NB4 (cell line): ENCODE measurements at regions not wholly inside any gene's neighbourhood (a gene's known extent, or its start where the extent isn't known, plus 50 kb on each side); places are given as distances from the start of the nearest gene placed in this dataset.

Source experiments
- MYC ChIP-seq: IDR thresholded peaks from 2 replicates; pipeline ENCODE4 v1.6.1; 2011; ENCODE audit warnings: low read depth, low read length
- TF ChIP-seq, protein P1 (sequence below): IDR thresholded peaks from one replicate; pipeline ENCODE4 v1.5.1; 2012; ENCODE audit warnings: low read depth, low read length

DNA sequence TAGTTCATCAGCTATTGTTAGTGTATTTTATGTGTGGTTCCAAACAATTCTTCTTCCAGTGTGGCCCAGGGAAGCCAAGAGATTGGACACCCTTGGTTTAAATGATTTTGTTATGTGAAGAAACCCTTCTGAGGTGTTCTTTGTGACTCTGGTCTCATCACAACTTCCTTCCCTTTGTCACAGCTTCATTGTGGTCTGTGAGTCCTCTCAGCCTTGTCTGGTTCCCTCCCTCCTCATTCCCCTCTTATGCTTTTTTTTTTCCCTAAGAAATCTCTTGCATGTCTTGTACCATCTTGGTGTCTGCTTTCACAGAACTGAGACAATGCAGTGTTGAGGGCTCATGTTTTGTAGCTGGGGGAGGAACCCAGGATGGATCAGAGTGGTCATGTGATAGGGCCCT, 118.9 kb downstream of the TMEM182 start:
- TF ChIP-seq, protein P1, sequence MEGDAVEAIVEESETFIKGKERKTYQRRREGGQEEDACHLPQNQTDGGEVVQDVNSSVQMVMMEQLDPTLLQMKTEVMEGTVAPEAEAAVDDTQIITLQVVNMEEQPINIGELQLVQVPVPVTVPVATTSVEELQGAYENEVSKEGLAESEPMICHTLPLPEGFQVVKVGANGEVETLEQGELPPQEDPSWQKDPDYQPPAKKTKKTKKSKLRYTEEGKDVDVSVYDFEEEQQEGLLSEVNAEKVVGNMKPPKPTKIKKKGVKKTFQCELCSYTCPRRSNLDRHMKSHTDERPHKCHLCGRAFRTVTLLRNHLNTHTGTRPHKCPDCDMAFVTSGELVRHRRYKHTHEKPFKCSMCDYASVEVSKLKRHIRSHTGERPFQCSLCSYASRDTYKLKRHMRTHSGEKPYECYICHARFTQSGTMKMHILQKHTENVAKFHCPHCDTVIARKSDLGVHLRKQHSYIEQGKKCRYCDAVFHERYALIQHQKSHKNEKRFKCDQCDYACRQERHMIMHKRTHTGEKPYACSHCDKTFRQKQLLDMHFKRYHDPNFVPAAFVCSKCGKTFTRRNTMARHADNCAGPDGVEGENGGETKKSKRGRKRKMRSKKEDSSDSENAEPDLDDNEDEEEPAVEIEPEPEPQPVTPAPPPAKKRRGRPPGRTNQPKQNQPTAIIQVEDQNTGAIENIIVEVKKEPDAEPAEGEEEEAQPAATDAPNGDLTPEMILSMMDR, result no peak
- no peak for TF ChIP-seq MYC
